ENCODE measurements at regions not wholly inside any gene's neighbourhood (a gene's known extent, or its start where the extent isn't known, plus 50 kb on each side); places are given as distances from the start of the nearest gene placed in this dataset.

DNA sequence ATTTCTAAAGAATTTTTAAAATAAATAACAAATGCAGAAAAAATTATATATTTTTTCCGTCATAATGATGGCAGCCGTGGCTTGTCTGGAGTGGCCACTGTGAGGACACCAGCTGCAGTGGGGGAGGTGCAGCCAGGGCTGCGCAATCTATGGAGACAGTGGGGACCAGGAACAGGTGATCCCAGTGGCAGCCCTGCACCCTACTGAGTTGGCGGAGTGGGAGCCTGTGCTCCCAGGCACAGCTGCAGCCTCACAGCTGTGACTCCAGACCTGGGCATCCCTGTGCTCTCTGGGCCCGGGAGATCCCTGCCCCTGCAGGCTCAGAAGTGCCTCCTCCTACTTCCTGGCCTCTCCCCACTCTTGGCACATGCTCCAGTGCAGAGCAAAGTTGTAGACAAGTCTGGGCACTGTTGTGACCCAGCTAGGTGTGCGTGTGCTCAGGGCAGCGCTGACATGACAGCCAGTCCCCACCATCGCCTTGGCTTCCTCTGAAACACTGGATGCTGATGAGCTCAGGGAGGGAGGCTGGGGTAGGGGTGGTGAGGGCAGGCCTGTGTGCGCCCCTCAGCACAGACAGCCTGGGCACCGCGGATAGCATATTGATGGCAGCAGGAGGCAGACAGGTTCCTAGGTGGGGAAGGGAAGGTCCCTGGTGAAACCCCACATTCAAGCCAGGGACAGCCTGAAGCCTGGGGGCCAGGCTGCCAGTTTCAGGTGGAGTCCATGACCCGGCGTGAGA, 96.0 kb upstream of the PRR16 start:
- Histone ChIP-seq H3K4me3 (no peak overlapping the region), H3K4me1 (replicated peaks) (no peaks in the 10 kb centered on the region), H3K36me3 (no peaks in the 10 kb centered on the region), H3K27me3 (replicated peaks; ENCODE audit: insufficient read depth) (no peaks in the 10 kb centered on the region), H3K27ac (no peak overlapping the region), H3K9me3 (no peaks in the 10 kb centered on the region)
- TF ChIP-seq, protein P1, sequence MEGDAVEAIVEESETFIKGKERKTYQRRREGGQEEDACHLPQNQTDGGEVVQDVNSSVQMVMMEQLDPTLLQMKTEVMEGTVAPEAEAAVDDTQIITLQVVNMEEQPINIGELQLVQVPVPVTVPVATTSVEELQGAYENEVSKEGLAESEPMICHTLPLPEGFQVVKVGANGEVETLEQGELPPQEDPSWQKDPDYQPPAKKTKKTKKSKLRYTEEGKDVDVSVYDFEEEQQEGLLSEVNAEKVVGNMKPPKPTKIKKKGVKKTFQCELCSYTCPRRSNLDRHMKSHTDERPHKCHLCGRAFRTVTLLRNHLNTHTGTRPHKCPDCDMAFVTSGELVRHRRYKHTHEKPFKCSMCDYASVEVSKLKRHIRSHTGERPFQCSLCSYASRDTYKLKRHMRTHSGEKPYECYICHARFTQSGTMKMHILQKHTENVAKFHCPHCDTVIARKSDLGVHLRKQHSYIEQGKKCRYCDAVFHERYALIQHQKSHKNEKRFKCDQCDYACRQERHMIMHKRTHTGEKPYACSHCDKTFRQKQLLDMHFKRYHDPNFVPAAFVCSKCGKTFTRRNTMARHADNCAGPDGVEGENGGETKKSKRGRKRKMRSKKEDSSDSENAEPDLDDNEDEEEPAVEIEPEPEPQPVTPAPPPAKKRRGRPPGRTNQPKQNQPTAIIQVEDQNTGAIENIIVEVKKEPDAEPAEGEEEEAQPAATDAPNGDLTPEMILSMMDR (IDR thresholded peaks at IDR 0.05), result no peak
- TF ChIP-seq POLR2A (IDR thresholded peaks at IDR 0.05) (no peak), POLR2AphosphoS5 (IDR thresholded peaks at IDR 0.05) (no peak)
- intact Hi-C loops (cut with DNase I), result no loop called here
- DNase-seq (ENCODE audit: low spot score), result no peak
- WGBS, result 79% methylated on average over 13 of the region's 13 CpGs

DNA sequence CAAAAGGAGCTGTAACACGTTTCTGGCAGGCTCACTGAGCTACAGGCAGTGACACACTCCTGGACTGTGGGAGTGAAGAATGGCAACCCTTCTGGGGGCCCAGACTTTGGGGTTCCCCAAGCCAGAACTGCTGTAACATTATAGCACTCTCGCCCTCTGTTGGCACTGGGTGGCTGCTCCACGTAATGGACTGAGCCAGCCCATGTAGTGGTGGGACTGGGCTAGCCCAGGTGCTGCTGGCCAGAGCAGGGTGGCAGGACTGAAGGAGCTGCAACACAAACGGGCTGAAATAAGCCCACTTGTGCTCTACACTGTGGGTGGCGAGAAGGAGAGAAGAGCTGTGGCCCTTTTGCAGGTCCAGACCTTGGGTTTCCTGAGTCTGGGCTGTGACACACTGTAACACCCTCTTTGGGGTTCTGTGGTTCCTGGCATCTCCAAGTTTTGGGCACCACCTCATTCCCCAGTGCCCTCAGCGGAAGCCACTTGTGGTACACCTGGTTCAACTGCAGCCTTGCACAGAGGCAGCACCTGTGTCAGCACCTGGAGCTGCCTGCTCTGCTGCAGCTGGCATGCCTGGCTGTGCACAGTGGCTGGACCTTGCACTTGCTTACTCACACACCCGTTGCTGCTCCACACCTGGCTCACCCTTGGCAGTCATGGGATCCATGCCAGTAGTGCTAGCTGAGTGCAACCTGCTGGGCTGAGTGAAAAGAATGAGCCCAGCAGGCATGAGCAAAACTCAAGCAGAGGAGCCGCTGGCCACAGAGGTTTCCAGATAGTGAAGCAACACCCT, 95.0 kb upstream of the PRR16 start:
- TF ChIP-seq POLR2AphosphoS5 (IDR thresholded peaks at IDR 0.05) (no peak), POLR2A (IDR thresholded peaks at IDR 0.05) (no peak)
- TF ChIP-seq, protein P1 (IDR thresholded peaks at IDR 0.05), result no peak
- Histone ChIP-seq H3K9me3 (no peaks in the 10 kb centered on the region), H3K36me3 (no peaks in the 10 kb centered on the region), H3K4me3 (no peak overlapping the region), H3K27ac (no peak overlapping the region), H3K27me3 (replicated peaks; ENCODE audit: insufficient read depth) (no peaks in the 10 kb centered on the region), H3K4me1 (replicated peaks) (no peaks in the 10 kb centered on the region)
- intact Hi-C loops (cut with DNase I), result no loop called here
- DNase-seq (ENCODE audit: low spot score), result no peak
- 88% methylated on average over 8 of the region's 8 CpGs for WGBS

DNA sequence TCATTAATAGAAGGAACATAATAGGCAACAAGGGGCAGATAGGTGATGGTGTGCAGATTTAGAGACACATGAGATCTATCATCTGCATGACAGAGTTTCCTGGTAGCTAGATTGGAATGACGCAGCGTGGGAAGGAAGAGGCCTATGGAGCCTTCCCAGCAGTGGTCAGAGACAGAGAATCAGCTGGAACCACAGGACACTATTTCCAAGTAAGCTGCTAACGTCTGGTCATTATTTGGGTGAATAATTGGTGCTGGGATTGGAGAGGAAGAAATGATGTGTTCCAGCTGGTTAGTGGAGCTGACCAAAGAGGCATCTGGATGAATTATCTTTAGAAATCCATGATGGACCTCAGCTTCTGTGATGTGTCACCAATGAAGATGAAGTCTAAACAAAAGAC, 91.2 kb upstream of the PRR16 start:
- H3K4me1 ChIP-seq (replicated peaks), result no peaks in the 10 kb centered on the region
- no peak overlapping the region for H3K27ac ChIP-seq
- H3K4me3 ChIP-seq, result no peak overlapping the region
- no peak for DNase-seq (ENCODE audit: low spot score)
- 80% methylated on average over 3 of the region's 3 CpGs for WGBS
- intact Hi-C loops (cut with DNase I), result no loop called here
- H3K9me3 ChIP-seq, result no peaks in the 10 kb centered on the region
- H3K36me3 ChIP-seq, result no peaks in the 10 kb centered on the region
- H3K27me3 ChIP-seq (replicated peaks; ENCODE audit: insufficient read depth), result no peaks in the 10 kb centered on the region
- TF ChIP-seq, protein P1 (IDR thresholded peaks at IDR 0.05), result no peak
- no peak for TF ChIP-seq POLR2A (IDR thresholded peaks at IDR 0.05)
- TF ChIP-seq POLR2AphosphoS5 (IDR thresholded peaks at IDR 0.05), result no peak

DNA sequence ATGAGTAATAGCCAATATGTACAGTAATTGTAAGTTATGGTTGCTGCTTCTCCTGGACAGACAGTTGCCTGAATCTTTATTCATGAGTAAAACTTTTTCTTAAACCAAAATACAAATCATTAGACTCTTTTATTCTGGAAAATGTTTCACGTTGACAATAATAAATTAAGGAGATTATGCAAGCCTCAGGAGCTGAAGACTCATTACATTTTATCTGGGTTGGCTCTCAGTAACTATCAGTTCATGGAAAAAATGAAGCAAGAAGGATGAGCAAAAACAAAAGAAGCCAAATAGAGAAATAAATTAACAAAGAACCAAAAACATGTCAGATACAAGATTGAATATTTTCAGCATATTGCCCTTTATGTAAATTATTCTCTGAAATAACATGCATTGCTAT, 88.9 kb upstream of the PRR16 start:
- no peaks in the 10 kb centered on the region for H3K4me1 ChIP-seq (replicated peaks)
- H3K36me3 ChIP-seq, result no peaks in the 10 kb centered on the region
- no peak for DNase-seq (ENCODE audit: low spot score)
- no peak overlapping the region for H3K27ac ChIP-seq
- 62% methylated on average over 1 of the region's 1 CpG for WGBS
- TF ChIP-seq POLR2A (IDR thresholded peaks at IDR 0.05) (no peak), POLR2AphosphoS5 (IDR thresholded peaks at IDR 0.05) (no peak)
- TF ChIP-seq, protein P1 (IDR thresholded peaks at IDR 0.05), result no peak
- H3K4me3 ChIP-seq, result no peak overlapping the region
- no peaks in the 10 kb centered on the region for H3K27me3 ChIP-seq (replicated peaks; ENCODE audit: insufficient read depth)
- no peaks in the 10 kb centered on the region for H3K9me3 ChIP-seq
- intact Hi-C loops (cut with DNase I), result no loop called here
